ENCODE measurements at regions not wholly inside any gene's neighbourhood (a gene's known extent, or its start where the extent isn't known, plus 50 kb on each side); places are given as distances from the start of the nearest gene placed in this dataset.

GRCh38 chr19:31160336-31160926 lies 188.8 kb downstream of the TSHZ3 start:
- no peak for DNase-seq (ENCODE audit: low read depth)

GRCh38 chr19:31154021-31154420 lies 195.2 kb downstream of the TSHZ3 start:
- DNase-seq (ENCODE audit: low read depth): peak; percentile 28

GRCh38 chr19:31152906-31153305 lies 196.3 kb downstream of the TSHZ3 start:
- peak; percentile 34 for DNase-seq (ENCODE audit: low read depth)

- peak; percentile 13 for DNase-seq (ENCODE audit: low read depth)
These were observed 199.7 kb downstream of the TSHZ3 start for GRCh38 chr19:31149441-31149941.

- DNase-seq (ENCODE audit: low read depth): no peak
These were observed 200.6 kb downstream of the TSHZ3 start for GRCh38 chr19:31148671-31149070.

GRCh38 chr19:31147234-31147633 lies 202.0 kb downstream of the TSHZ3 start:
- DNase-seq (ENCODE audit: low read depth): no peak

- DNase-seq (ENCODE audit: low read depth): no peak
These were observed 202.6 kb downstream of the TSHZ3 start for GRCh38 chr19:31146546-31147183.

GRCh38 chr19:31146015-31146414 lies 203.2 kb downstream of the TSHZ3 start:
- DNase-seq (ENCODE audit: low read depth): no peak

GRCh38 chr19:31145007-31145406 lies 204.2 kb downstream of the TSHZ3 start:
- DNase-seq (ENCODE audit: low read depth): no peak

GRCh38 chr19:31144075-31144870 lies 205.0 kb downstream of the TSHZ3 start:
- no peak for DNase-seq (ENCODE audit: low read depth)

GRCh38 chr19:31141301-31141700 lies 207.9 kb downstream of the TSHZ3 start:
- DNase-seq (ENCODE audit: low read depth): no peak

- peak; percentile 12 for DNase-seq (ENCODE audit: low read depth)
These were observed 208.5 kb downstream of the TSHZ3 start for GRCh38 chr19:31140717-31141116.

GRCh38 chr19:31139871-31140505 lies 209.2 kb downstream of the TSHZ3 start:
- DNase-seq (ENCODE audit: low read depth): peak; percentile 69

- DNase-seq (ENCODE audit: low read depth): no peak
These were observed 211.2 kb downstream of the TSHZ3 start for GRCh38 chr19:31138077-31138476.

GRCh38 chr19:31135841-31136240 lies 213.4 kb downstream of the TSHZ3 start:
- DNase-seq (ENCODE audit: low read depth): peak; percentile 24

- no peak for DNase-seq (ENCODE audit: low read depth)
These were observed 216.5 kb downstream of the TSHZ3 start for GRCh38 chr19:31132753-31133110.

GRCh38 chr19:31128291-31128690 lies 220.9 kb downstream of the TSHZ3 start:
- no peak for DNase-seq (ENCODE audit: low read depth)

GRCh38 chr19:31127134-31127967 lies 221.9 kb downstream of the TSHZ3 start:
- peak; percentile 85 for DNase-seq (ENCODE audit: low read depth)

- DNase-seq (ENCODE audit: low read depth): no peak
These were observed 223.0 kb downstream of the TSHZ3 start for GRCh38 chr19:31126236-31126635.

GRCh38 chr19:31125071-31125470 lies 224.2 kb downstream of the TSHZ3 start:
- DNase-seq (ENCODE audit: low read depth): no peak

- no peak for DNase-seq (ENCODE audit: low read depth)
These were observed 227.7 kb downstream of the TSHZ3 start for GRCh38 chr19:31121501-31121900.

GRCh38 chr19:31120952-31121351 lies 228.3 kb downstream of the TSHZ3 start:
- DNase-seq (ENCODE audit: low read depth): no peak

Data from amniotic epithelial cell (primary cell).